IPS DF 6.9 (cell line): ENCODE measurements at regions not wholly inside any gene's neighbourhood (a gene's known extent, or its start where the extent isn't known, plus 50 kb on each side); places are given as distances from the start of the nearest gene placed in this dataset.

ENCODE experiments used
- DNase-seq: peaks from one replicate; pipeline ENCODE4 v3.0.0-alpha.2; 2013; ENCODE audit warnings: low read depth, low spot score
- H3K27ac ChIP-seq: one replicate; pipeline ENCODE4 v1.5.1; 2013; ENCODE audit warnings: low read length, control low read depth
- H3K27me3 ChIP-seq: 2 replicates; pipeline ENCODE4 v1.6.1; 2013; ENCODE audit warnings: mild to moderate bottlenecking, low read length; ENCODE audit not compliant: control insufficient read depth, insufficient read depth
- H3K36me3 ChIP-seq: 2 replicates; pipeline ENCODE4 v1.6.1; 2013; ENCODE audit warnings: low read length; ENCODE audit not compliant: control insufficient read depth, insufficient read depth
- H3K4me1 ChIP-seq: 2 replicates; pipeline ENCODE4 v1.6.1; 2013; ENCODE audit warnings: low read length; ENCODE audit not compliant: control insufficient read depth, insufficient read depth
- H3K4me3 ChIP-seq: 2 replicates; pipeline ENCODE4 v1.5.1; 2013; ENCODE audit warnings: mild to moderate bottlenecking, low read length
- H3K9me3 ChIP-seq: 2 replicates; pipeline ENCODE4 v1.6.1; 2013; ENCODE audit warnings: low read length, inconsistent platforms; ENCODE audit not compliant: control insufficient read depth, insufficient read depth
- WGBS: extraction: QIAGEN DNeasy Blood & Tissue Kit; methylation state at CpG from one replicate; pipeline ENCODE4 v1.1.7; 2013; ENCODE audit warnings: mixed read lengths, missing lambda C conversion rate; ENCODE audit not compliant: insufficient read length, insufficient coverage; 5-methylcytosine and 5-hydroxymethylcytosine counted together

DNA sequence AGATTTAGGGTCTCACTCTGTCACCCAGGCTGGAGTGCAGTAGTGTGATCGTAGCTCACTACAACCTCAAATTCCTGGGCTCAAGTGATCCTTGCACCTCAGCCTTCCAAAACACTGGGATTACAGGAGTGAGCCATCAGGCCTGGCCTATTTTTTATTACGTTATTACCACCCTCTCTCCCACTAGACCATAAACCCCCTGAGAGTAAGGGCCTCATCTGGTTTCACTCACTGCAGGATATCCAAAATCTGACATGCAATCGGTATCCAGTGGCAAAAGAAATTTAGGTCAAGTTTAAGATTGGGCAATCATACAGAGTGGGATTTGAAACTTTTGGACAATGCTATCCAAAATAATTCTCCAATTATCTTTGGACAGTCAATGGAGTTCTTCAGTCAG, 117.0 kb upstream of the NEBL start:
- Histone ChIP-seq H3K4me1 (no peaks in the 10 kb centered on the region), H3K4me3 (no peak overlapping the region), H3K27ac (no peak overlapping the region), H3K36me3 (no peaks in the 10 kb centered on the region), H3K27me3 (no peaks in the 10 kb centered on the region), H3K9me3 (no peaks in the 10 kb centered on the region)
- WGBS, result no CpG with 5 or more reads among the region's 3 CpGs
- no peak for DNase-seq

DNA sequence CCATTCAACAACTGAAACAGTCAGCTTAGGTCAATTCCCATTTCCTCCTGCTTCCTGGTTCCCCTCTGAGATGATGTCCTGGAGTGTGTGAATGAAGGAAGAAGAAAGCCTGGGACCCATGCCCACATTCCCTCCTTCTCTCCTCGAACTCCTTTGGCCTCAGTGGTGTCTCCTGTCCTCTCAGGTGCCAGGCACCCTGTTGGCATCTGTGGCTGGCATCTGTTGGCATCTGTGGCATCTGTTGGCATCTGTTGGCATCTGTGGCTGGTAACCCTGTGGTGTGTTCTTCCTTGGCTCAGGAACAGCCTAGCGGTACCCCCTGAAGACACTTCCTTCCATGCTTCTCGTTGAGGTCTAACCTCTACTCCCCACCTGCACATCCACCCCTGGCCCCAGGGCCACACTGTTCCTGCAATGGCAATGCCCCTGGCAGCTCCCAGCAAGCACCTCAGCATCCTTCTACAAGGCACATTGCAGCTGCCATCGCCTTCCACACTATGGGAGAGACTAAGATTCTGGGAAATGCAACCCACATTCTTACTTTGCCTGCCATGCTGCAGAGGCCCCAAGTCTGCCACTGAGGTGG, 114.4 kb upstream of the NEBL start:
- WGBS, result no CpG with 5 or more reads among the region's 4 CpGs

DNA sequence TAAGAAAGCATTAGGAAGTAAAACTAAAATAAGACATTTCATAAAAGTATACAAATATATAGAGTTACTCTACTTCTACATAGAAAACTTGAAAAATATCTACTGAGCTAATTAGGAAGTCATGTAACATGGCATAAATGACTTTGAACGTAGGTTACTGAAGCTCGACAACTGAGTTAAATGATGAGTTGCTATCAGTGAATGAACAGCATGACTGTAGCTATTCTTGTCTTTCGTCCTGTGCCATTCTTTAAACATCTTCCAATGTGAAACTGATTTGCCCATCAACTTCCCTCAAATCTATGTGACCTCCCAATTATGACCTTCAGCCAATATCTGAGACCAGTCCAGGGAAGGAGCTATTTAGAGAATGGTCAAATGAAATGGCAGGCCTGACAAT, 113.5 kb upstream of the NEBL start:
- Histone ChIP-seq H3K27ac (no peak overlapping the region), H3K27me3 (no peaks in the 10 kb centered on the region), H3K9me3 (no peaks in the 10 kb centered on the region), H3K4me3 (no peak overlapping the region), H3K4me1 (no peaks in the 10 kb centered on the region), H3K36me3 (no peaks in the 10 kb centered on the region)
- no CpG with 5 or more reads among the region's 3 CpGs for WGBS
- DNase-seq, result no peak

More for the DNA sequence above, 114.4 kb upstream of the NEBL start:
- H3K36me3 ChIP-seq, result no peaks in the 10 kb centered on the region
- DNase-seq, result no peak
- no peak overlapping the region for H3K27ac ChIP-seq
- no peaks in the 10 kb centered on the region for H3K4me1 ChIP-seq
- no peaks in the 10 kb centered on the region for H3K9me3 ChIP-seq
- H3K4me3 ChIP-seq, result no peak overlapping the region
- H3K27me3 ChIP-seq, result no peaks in the 10 kb centered on the region

DNA sequence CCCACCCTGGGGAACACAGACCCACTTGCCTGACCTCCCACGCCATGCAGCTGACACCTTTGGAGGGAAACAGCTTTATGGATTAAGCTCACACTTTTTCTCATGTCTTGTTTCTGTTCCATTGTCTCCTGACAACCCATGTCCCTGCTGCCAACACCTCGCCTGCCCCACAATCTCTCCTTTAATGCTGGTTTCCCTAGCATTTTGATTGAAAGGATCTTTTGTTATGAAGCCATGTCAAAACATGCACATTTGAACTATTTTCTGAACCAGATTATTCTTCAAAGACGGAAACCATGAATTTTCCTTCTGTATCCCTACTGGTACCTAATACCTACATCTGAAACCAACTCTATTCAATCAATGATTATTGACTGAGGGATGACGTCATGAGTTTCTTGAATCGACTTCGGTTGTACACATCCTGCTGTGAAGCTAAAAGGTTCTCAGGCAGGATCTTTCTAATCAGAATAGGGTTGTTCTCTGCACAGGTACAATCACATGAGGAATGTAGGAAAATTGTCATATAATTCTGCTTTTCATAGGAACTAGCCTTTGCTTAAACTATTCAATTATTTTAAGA, 106.2 kb upstream of the NEBL start:
- no peaks in the 10 kb centered on the region for H3K27me3 ChIP-seq
- DNase-seq, result no peak
- no peaks in the 10 kb centered on the region; the same call in 1 of the 2 replicates for H3K4me1 ChIP-seq
- H3K36me3 ChIP-seq, result no peaks in the 10 kb centered on the region
- H3K9me3 ChIP-seq, result no peaks in the 10 kb centered on the region
- no peak overlapping the region for H3K4me3 ChIP-seq
- no peak overlapping the region for H3K27ac ChIP-seq
- WGBS, result no CpG with 5 or more reads among the region's 6 CpGs

DNA sequence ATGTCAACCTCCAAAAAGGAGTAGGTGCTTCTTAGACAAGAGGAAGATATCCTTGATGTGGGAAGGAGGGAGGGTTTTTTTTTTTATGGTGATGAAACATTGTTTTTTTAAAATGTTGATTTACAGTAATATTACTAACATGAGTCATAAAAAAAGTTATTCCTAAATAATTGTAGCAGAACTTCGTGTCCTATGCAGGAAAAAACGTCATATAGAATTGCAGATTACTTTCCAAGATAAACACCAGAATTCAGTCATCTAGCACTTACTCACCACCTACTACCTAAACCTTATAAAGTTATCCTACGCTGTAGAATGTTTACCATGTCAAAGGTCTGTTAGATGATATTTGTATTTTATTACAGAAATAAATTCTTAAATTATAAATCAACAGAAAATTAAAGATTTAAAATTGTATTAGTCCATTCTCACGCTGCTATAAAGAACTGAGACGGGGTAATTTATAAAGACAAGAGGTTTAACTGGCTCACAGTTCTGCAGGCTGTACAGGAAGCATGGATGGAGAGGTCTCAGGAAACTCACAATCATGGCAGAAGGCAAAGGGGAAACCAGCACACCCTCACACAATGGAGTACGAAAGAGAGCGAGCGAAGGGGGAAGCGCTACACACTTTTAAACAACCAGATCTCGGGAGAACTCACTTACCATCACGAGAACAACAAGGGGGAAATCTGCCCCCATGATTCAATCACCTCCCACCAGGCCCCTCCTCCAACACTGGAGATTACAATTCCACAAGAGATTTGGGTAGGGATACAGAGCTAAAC, 105.2 kb upstream of the NEBL start:
- H3K4me3 ChIP-seq, result no peak overlapping the region
- WGBS, result no CpG with 5 or more reads among the region's 11 CpGs
- no peaks in the 10 kb centered on the region; the same call in 1 of the 2 replicates for H3K4me1 ChIP-seq
- H3K27ac ChIP-seq, result no peak overlapping the region
- no peak for DNase-seq
- no peaks in the 10 kb centered on the region for H3K36me3 ChIP-seq
- no peaks in the 10 kb centered on the region for H3K27me3 ChIP-seq
- no peaks in the 10 kb centered on the region for H3K9me3 ChIP-seq

DNA sequence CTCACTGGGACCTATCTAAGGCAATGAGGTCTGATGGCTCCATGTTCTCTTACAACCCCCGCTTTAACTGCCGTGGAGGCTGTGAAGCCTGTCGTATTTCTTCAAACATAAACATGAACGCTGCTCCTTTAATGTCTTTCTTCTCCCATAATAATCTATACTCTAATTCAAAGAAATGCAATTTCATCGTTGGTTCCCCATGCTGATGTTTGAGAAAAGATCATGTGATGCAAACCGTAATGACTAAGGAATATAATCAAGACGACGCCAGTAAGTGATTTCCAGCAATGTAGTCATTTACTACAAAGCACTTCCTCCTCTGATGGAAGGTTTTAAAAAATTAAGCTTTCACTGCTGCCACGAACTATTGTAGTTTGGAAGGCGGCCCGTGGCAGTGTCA, 102.6 kb upstream of the NEBL start:
- Histone ChIP-seq H3K36me3 (no peaks in the 10 kb centered on the region), H3K9me3 (no peaks in the 10 kb centered on the region), H3K4me3 (no peak overlapping the region), H3K4me1 (no peaks in the 10 kb centered on the region), H3K27me3 (no peaks in the 10 kb centered on the region), H3K27ac (no peak overlapping the region)
- no CpG with 5 or more reads among the region's 11 CpGs for WGBS
- no peak for DNase-seq

DNA sequence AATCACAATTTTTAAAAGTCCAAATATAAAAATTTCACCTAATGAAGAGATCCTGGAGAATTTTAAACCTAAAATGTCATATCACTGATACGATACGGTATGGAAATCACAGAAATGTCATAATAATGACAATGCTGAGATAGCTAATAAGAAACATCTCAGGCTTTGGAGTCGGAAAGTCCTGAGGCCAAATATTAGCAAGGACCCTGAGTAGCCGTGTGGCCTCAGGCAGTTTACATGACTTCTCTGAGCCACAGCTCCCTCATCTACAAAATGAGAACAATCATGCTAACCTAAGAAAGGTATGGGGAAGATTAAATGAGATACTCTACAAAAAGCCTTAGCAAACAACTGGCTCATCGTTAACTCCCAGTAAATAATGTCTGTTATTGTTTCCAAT, 100.9 kb upstream of the NEBL start:
- Histone ChIP-seq H3K27ac (no peak overlapping the region), H3K4me1 (no peaks in the 10 kb centered on the region), H3K9me3 (no peaks in the 10 kb centered on the region), H3K27me3 (no peaks in the 10 kb centered on the region), H3K36me3 (no peaks in the 10 kb centered on the region), H3K4me3 (no peak overlapping the region)
- no peak for DNase-seq
- no CpG with 5 or more reads among the region's 5 CpGs for WGBS

DNA sequence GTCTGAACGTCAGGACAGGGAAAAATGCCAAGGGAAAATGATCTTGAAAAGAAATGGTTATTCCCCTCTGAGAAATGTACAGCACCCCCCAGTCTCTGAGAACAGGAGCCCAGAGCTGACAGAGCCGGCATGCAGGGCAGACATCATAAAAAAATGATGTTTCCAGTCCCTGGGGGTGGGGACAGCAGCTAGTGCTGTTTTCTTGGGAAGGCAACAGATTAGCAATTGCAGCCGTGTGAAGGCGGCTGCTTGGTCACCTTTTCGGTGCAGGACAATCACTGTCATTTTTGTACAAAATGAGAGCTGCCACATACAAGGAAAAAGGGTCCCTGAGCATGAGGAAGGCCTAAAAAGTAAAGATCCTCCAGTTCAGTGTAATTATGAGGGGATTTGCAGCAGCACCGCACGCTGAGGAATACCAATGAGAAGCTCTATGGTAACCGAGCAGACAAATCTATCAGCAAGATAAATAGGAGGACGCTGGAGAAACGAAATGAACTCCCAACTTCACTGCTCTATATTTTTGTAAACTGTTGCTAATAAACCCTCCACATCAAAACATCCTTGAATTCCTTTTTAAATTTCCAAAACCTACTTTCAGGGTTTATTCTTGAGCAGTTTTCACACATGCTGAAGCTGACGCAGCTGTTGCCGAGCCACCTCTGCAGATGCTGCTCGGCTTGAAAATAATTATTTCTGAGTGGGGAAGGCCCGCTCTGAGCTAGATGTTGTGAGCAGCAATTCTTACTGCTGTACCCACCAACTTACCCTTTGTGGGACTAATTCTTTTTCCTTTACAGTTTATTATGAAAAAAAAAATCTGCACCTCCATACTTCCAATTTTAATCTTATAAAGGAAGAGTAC, 98.2 kb upstream of the NEBL start:
- no peak for DNase-seq
- no peaks in the 10 kb centered on the region for H3K36me3 ChIP-seq
- WGBS, result no CpG with 5 or more reads among the region's 14 CpGs
- no peaks in the 10 kb centered on the region for H3K9me3 ChIP-seq
- no peak overlapping the region for H3K4me3 ChIP-seq
- no peaks in the 10 kb centered on the region for H3K4me1 ChIP-seq
- no peak overlapping the region for H3K27ac ChIP-seq
- no peaks in the 10 kb centered on the region for H3K27me3 ChIP-seq

DNA sequence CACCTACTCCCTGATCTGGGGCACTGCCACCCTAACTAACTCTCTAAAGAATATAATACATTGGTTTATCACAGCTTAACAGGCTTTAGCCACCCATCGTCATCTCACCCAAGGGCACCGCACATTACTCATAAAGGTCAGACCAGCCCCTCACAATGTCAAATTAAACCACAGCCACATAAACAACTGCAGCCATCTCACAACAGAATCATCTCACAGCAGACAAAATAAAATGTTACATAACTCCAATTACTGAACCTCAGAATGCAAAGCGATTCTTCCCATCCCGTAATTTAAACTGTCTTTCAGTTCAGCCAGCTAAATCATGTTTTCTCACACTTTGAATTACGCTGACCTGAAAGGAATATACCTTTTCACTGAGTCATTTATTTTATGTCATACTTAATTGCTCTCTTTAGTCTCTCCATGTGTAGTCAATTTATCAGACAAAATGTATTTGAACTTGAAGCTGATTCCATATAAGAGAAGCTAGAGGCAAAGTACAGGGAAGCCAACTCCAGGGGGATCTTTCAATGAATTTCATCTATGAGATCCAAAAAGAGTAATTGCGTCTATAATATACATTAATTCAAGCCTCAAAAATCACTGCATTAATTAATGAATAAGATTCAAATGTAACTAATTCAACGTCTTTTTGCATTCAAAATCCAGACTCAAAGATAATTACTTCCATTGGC, 96.9 kb upstream of the NEBL start:
- Histone ChIP-seq H3K9me3 (no peaks in the 10 kb centered on the region), H3K4me3 (no peak overlapping the region), H3K36me3 (no peaks in the 10 kb centered on the region), H3K27ac (no peak overlapping the region), H3K4me1 (no peaks in the 10 kb centered on the region), H3K27me3 (no peaks in the 10 kb centered on the region)
- DNase-seq, result no peak
- WGBS, result no CpG with 5 or more reads among the region's 7 CpGs

DNA sequence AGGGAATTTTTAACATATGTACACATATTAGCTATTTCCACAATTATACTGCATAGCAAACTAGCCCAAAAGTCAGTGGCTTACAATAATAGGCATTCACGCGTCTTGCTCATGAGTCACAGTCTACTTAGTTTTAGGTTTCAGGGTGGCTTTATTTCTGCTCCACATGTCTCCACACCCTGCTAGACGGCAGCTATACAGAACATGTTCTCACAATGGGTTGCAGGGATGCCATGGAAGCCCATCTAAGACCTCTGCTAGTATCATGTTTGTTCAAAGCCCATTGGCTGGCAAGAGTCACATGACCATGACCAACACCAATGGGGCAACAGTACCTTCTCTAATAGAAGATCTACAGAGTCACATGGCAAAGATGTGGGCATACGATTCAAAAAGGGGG, 96.3 kb upstream of the NEBL start:
- WGBS, result no CpG with 5 or more reads among the region's 4 CpGs
- DNase-seq, result no peak
- no peaks in the 10 kb centered on the region for H3K4me1 ChIP-seq

More for the DNA sequence above, 96.3 kb upstream of the NEBL start:
- Histone ChIP-seq H3K27me3 (no peaks in the 10 kb centered on the region), H3K4me3 (no peak overlapping the region), H3K36me3 (peaks cover 2% of the 10 kb centered on the region; the same call in 1 of the 2 replicates), H3K9me3 (no peaks in the 10 kb centered on the region), H3K27ac (no peak overlapping the region)
